IPS DF 6.9 (cell line): ENCODE measurements at regions not wholly inside any gene's neighbourhood (a gene's known extent, or its start where the extent isn't known, plus 50 kb on each side); places are given as distances from the start of the nearest gene placed in this dataset.

Source experiments
- DNase-seq: peaks from one replicate; pipeline ENCODE4 v3.0.0-alpha.2; 2013; ENCODE audit warnings: low read depth, low spot score
- H3K27ac ChIP-seq: one replicate; pipeline ENCODE4 v1.5.1; 2013; ENCODE audit warnings: low read length, control low read depth
- H3K27me3 ChIP-seq: 2 replicates; pipeline ENCODE4 v1.6.1; 2013; ENCODE audit warnings: mild to moderate bottlenecking, low read length; ENCODE audit not compliant: control insufficient read depth, insufficient read depth
- H3K36me3 ChIP-seq: 2 replicates; pipeline ENCODE4 v1.6.1; 2013; ENCODE audit warnings: low read length; ENCODE audit not compliant: control insufficient read depth, insufficient read depth
- H3K4me1 ChIP-seq: 2 replicates; pipeline ENCODE4 v1.6.1; 2013; ENCODE audit warnings: low read length; ENCODE audit not compliant: control insufficient read depth, insufficient read depth
- H3K4me3 ChIP-seq: 2 replicates; pipeline ENCODE4 v1.5.1; 2013; ENCODE audit warnings: mild to moderate bottlenecking, low read length
- H3K9me3 ChIP-seq: 2 replicates; pipeline ENCODE4 v1.6.1; 2013; ENCODE audit warnings: low read length, inconsistent platforms; ENCODE audit not compliant: control insufficient read depth, insufficient read depth
- WGBS: extraction: QIAGEN DNeasy Blood & Tissue Kit; methylation state at CpG from one replicate; pipeline ENCODE4 v1.1.7; 2013; ENCODE audit warnings: mixed read lengths, missing lambda C conversion rate; ENCODE audit not compliant: insufficient read length, insufficient coverage; 5-methylcytosine and 5-hydroxymethylcytosine counted together

GRCh38 chr13:34065928-34066327 is 248.0 kb downstream of the RFC3 start:
- Histone ChIP-seq H3K27ac (no peak overlapping the region), H3K27me3 (no peaks in the 10 kb centered on the region), H3K4me3 (no peak overlapping the region), H3K4me1 (no peaks in the 10 kb centered on the region), H3K36me3 (no peaks in the 10 kb centered on the region), H3K9me3 (no peaks in the 10 kb centered on the region)
- no CpG with 5 or more reads among the region's 2 CpGs for WGBS
- no peak for DNase-seq

- DNase-seq, result no peak
- Histone ChIP-seq H3K9me3 (no peaks in the 10 kb centered on the region), H3K4me3 (no peak overlapping the region), H3K27ac (no peak overlapping the region), H3K36me3 (no peaks in the 10 kb centered on the region), H3K4me1 (no peaks in the 10 kb centered on the region), H3K27me3 (no peaks in the 10 kb centered on the region)
- no CpG with 5 or more reads among the region's 1 CpG for WGBS
Observed at GRCh38 chr13:34066344-34066743, 248.4 kb downstream of the RFC3 start.

DNA sequence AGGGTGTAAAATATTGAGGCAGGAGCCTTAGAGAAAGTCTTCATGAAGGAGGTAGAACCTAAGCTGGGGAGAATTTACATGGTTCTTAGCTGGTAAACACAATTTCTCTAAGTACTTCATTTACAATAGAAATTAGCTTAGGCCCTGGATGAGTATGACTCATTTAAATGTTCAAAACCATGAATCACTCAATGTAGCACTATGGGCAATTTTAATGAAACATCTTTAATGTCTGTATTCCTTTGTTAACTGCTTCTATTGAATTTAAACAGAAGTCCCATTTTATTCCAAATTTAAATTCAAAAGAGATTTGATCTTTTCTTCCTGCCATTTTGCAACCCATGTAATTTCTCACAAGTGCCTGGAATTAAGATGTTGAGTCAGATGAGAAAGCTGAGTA is 252.1 kb downstream of the RFC3 start:
- no peaks in the 10 kb centered on the region for H3K36me3 ChIP-seq
- no peaks in the 10 kb centered on the region for H3K27me3 ChIP-seq
- H3K27ac ChIP-seq, result no peak overlapping the region
- DNase-seq, result no peak
- no peaks in the 10 kb centered on the region for H3K4me1 ChIP-seq
- H3K9me3 ChIP-seq, result no peaks in the 10 kb centered on the region
- no peak overlapping the region for H3K4me3 ChIP-seq

DNA sequence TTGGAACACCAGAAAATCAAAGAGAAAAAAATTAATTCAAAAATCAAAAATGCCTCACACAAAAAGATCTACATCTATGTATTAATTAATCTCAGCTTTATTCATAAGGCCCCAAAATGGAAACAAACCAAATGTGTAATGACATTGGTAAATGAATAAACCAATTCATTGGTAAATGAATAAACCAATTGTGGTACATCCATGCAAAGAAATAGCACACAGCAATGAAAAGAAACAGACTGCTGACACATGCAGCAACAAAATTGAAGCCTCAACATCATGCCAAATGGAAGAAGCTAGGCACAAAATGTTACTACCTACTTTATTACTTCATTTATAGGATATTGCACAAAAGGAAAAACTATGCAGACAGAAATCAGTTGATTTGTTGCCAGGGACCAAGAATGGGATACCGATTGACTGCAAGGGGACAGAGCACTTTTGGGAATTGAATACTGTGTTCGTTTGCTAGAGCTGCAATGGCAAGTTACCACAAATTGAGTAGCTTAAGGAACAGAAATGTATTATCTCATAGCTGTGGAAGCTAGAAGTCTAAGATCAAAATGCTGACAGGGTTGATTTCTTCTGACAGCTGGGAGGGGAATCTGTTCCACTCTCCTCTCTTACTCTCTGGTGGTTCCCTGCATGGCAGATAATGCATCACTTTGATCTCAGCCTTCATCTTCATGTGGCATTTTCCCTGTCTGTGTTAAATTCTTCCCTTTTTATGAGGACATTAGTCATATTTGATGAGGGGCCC is 252.8 kb downstream of the RFC3 start:
- Histone ChIP-seq H3K36me3 (no peaks in the 10 kb centered on the region), H3K9me3 (no peaks in the 10 kb centered on the region), H3K27ac (no peak overlapping the region), H3K27me3 (no peaks in the 10 kb centered on the region), H3K4me3 (no peak overlapping the region), H3K4me1 (no peaks in the 10 kb centered on the region)
- no peak for DNase-seq
- no CpG with 5 or more reads among the region's 2 CpGs for WGBS

GRCh38 chr13:34076319-34076718 is 258.4 kb downstream of the RFC3 start:
- no peaks in the 10 kb centered on the region for H3K4me1 ChIP-seq
- no CpG with 5 or more reads among the region's 1 CpG for WGBS
- no peaks in the 10 kb centered on the region for H3K27me3 ChIP-seq
- H3K9me3 ChIP-seq, result no peaks in the 10 kb centered on the region
- no peaks in the 10 kb centered on the region for H3K36me3 ChIP-seq
- no peak for DNase-seq
- no peak overlapping the region for H3K27ac ChIP-seq
- H3K4me3 ChIP-seq, result no peak overlapping the region

GRCh38 chr13:34076943-34077703 is 259.2 kb downstream of the RFC3 start:
- no peaks in the 10 kb centered on the region for H3K4me1 ChIP-seq
- H3K4me3 ChIP-seq, result no peak overlapping the region
- no peaks in the 10 kb centered on the region for H3K36me3 ChIP-seq
- H3K27me3 ChIP-seq, result no peaks in the 10 kb centered on the region
- no peaks in the 10 kb centered on the region for H3K9me3 ChIP-seq
- H3K27ac ChIP-seq, result no peak overlapping the region
- DNase-seq, result no peak
- WGBS, result no CpG with 5 or more reads among the region's 4 CpGs

GRCh38 chr13:34078334-34078999 is 260.5 kb downstream of the RFC3 start:
- Histone ChIP-seq H3K27me3 (no peaks in the 10 kb centered on the region), H3K4me3 (no peak overlapping the region), H3K36me3 (no peaks in the 10 kb centered on the region), H3K4me1 (no peaks in the 10 kb centered on the region), H3K9me3 (no peaks in the 10 kb centered on the region), H3K27ac (no peak overlapping the region)
- no CpG with 5 or more reads among the region's 2 CpGs for WGBS
- DNase-seq, result no peak

DNA sequence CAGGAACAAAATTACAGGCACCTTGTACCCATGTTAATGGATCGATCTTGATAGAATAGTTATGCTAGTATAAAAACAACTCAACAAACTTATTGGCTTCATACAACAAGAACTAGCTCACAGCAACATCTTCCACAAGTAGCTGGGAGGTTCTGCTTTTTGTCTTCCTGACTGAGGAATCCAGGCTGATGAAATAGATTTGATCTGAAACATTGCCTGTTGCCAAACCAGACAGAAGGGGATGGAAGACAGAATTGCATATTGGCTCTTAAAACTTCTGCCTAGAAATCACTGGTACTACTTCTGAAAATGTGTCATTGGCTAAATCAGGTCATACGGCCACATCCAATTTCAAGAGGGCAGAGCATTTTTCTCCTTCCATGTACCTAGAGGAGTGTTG is 267.3 kb downstream of the RFC3 start:
- no peak for DNase-seq
- WGBS, result no CpG with 5 or more reads among the region's 2 CpGs
- no peak overlapping the region for H3K27ac ChIP-seq
- H3K27me3 ChIP-seq, result no peaks in the 10 kb centered on the region
- H3K9me3 ChIP-seq, result peaks cover 3% of the 10 kb centered on the region
- no peak overlapping the region for H3K4me3 ChIP-seq
- no peaks in the 10 kb centered on the region for H3K36me3 ChIP-seq
- no peaks in the 10 kb centered on the region for H3K4me1 ChIP-seq

- DNase-seq, result no peak
Observed at GRCh38 chr13:34086281-34086680, 268.3 kb downstream of the RFC3 start.

GRCh38 chr13:34087791-34088190 is 269.8 kb downstream of the RFC3 start:
- no peak for DNase-seq
- H3K4me1 ChIP-seq, result no peaks in the 10 kb centered on the region
- H3K27me3 ChIP-seq, result no peaks in the 10 kb centered on the region
- H3K27ac ChIP-seq, result no peak overlapping the region
- no peak overlapping the region for H3K4me3 ChIP-seq
- WGBS, result no CpG with 5 or more reads among the region's 4 CpGs
- H3K9me3 ChIP-seq, result peaks cover 3% of the 10 kb centered on the region
- no peaks in the 10 kb centered on the region for H3K36me3 ChIP-seq

More at GRCh38 chr13:34086281-34086680, 268.3 kb downstream of the RFC3 start:
- no peaks in the 10 kb centered on the region for H3K36me3 ChIP-seq
- H3K4me3 ChIP-seq, result no peak overlapping the region
- H3K27me3 ChIP-seq, result no peaks in the 10 kb centered on the region
- H3K9me3 ChIP-seq, result peaks cover 3% of the 10 kb centered on the region
- H3K4me1 ChIP-seq, result no peaks in the 10 kb centered on the region
- no CpG with 5 or more reads among the region's 2 CpGs for WGBS
- H3K27ac ChIP-seq, result no peak overlapping the region
